ENCODE measurements at regions not wholly inside any gene's neighbourhood (a gene's known extent, or its start where the extent isn't known, plus 50 kb on each side); places are given as distances from the start of the nearest gene placed in this dataset.

DNA sequence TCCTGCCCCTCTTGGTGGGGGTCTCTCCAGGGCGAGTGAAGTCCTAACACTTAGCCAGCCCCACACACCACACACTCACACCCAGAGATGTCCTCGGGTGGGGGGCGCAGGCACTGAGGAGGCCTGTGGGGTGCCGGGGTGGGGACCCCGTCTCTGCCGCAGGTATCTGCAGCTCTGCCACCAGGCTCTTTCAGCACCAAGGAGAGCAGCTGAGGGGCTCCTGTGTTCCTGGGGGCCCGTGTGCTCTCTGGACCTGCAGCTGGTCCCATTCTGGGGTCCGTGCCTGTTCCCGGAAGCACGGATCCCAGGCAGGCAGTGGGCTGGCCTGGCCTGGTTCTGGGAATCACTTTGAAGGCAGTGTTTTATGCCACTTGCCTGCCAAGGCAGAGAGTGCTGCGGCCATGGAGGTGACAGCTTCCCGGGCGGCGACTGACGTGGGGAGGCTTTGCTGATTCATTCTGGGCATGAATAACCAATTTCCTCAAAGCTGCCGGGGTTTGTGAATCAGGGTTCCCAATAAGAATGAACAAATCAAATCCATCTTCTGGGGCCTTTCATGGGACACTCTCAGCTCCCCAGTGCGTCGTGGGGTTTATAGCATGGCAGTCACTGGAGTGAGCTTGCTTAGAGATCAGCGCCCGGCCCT lies 54.4 kb upstream of the SLCO4A1 start:
- TF ChIP-seq, protein P1, sequence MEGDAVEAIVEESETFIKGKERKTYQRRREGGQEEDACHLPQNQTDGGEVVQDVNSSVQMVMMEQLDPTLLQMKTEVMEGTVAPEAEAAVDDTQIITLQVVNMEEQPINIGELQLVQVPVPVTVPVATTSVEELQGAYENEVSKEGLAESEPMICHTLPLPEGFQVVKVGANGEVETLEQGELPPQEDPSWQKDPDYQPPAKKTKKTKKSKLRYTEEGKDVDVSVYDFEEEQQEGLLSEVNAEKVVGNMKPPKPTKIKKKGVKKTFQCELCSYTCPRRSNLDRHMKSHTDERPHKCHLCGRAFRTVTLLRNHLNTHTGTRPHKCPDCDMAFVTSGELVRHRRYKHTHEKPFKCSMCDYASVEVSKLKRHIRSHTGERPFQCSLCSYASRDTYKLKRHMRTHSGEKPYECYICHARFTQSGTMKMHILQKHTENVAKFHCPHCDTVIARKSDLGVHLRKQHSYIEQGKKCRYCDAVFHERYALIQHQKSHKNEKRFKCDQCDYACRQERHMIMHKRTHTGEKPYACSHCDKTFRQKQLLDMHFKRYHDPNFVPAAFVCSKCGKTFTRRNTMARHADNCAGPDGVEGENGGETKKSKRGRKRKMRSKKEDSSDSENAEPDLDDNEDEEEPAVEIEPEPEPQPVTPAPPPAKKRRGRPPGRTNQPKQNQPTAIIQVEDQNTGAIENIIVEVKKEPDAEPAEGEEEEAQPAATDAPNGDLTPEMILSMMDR (IDR thresholded peaks at IDR 0.05) = no peak
- no peak for TF ChIP-seq POLR2A (IDR thresholded peaks at IDR 0.05)
